B cell (primary cell): ENCODE measurements at regions not wholly inside any gene's neighbourhood (a gene's known extent, or its start where the extent isn't known, plus 50 kb on each side); places are given as distances from the start of the nearest gene placed in this dataset.

ENCODE experiments used
- CTCF ChIP-seq: fragments of 200-600 bp; IDR thresholded peaks from one replicate; pipeline ENCODE4 v1.8.0; 2022; ENCODE audit warnings: antibody characterized with exemption, mild to moderate bottlenecking
- EZH2 ChIP-seq: IDR thresholded peaks from 2 replicates; pipeline ENCODE4 v1.6.1; 2012; ENCODE audit warnings: borderline replicate concordance, low read depth, mild to moderate bottlenecking, moderate library complexity, low read length; ENCODE audit not compliant: insufficient read depth, poor library complexity, severe bottlenecking

- no peak for TF ChIP-seq CTCF
- TF ChIP-seq EZH2: no peak
These were observed 60.8 kb upstream of the RNF152 start for GRCh38 chr18:61953641-61954040.
